Mesenchymal stem cell (in vitro differentiated cells and primary cell): ENCODE measurements at regions not wholly inside any gene's neighbourhood (a gene's known extent, or its start where the extent isn't known, plus 50 kb on each side); places are given as distances from the start of the nearest gene placed in this dataset.

Source experiments
- DNase-seq: peaks from one replicate; pipeline ENCODE4 v3.0.0-alpha.2; 2013
- H2AFZ ChIP-seq: one replicate; pipeline ENCODE4 v1.6.1; 2013; ENCODE audit warnings: low read depth, mild to moderate bottlenecking, control low read depth, inconsistent platforms, low read length, moderate library complexity
- H2AK5ac ChIP-seq: 2 replicates; pipeline ENCODE4 v1.6.1; 2013; ENCODE audit warnings: low read length, moderate library complexity, mild to moderate bottlenecking, inconsistent platforms; ENCODE audit not compliant: severe bottlenecking
- H2BK120ac ChIP-seq: one replicate; pipeline ENCODE4 v1.6.1; 2013; ENCODE audit warnings: low read depth, mild to moderate bottlenecking, inconsistent platforms, low read length, moderate library complexity
- H2BK12ac ChIP-seq, 2 experiments: one replicate each; pipeline ENCODE4 v1.6.1; 2013; ENCODE audit warnings: inconsistent platforms in 2 of 2, low read length in 2 of 2, mild to moderate bottlenecking in 2 of 2, moderate library complexity in 2 of 2, control low read depth in 1 of 2
- H2BK15ac ChIP-seq: one replicate; pipeline ENCODE4 v1.6.1; 2013; ENCODE audit warnings: mild to moderate bottlenecking, low read depth, inconsistent platforms; ENCODE audit not compliant: poor library complexity, severe bottlenecking
- H2BK5ac ChIP-seq: 2 replicates; pipeline ENCODE4 v1.6.1; 2013; ENCODE audit warnings: low read depth, mild to moderate bottlenecking, low read length, control low read depth, inconsistent platforms; ENCODE audit not compliant: poor library complexity, severe bottlenecking
- H3K14ac ChIP-seq, 2 experiments: one replicate each; pipeline ENCODE4 v1.6.1; 2013; ENCODE audit warnings: inconsistent platforms in 2 of 2, low read length in 2 of 2, control low read depth in 1 of 2, mild to moderate bottlenecking in 1 of 2, moderate library complexity in 1 of 2
- H3K18ac ChIP-seq, 2 experiments: one replicate each; pipeline ENCODE4 v1.6.1; 2013; ENCODE audit warnings: inconsistent platforms in 2 of 2, low read length in 2 of 2, control low read depth in 1 of 2, low read depth in 1 of 2, mild to moderate bottlenecking in 1 of 2
- H3K23ac ChIP-seq, 2 experiments: one replicate each; pipeline ENCODE4 v1.6.1; 2013; ENCODE audit warnings: inconsistent platforms in 2 of 2, low read length in 2 of 2, mild to moderate bottlenecking in 2 of 2, moderate library complexity in 2 of 2, control low read depth in 1 of 2
- H3K27ac ChIP-seq: 2 replicates; pipeline ENCODE4 v1.5.1; 2013; ENCODE audit warnings: mild to moderate bottlenecking, moderate library complexity, low read length, control low read depth, inconsistent platforms; ENCODE audit not compliant: poor library complexity, severe bottlenecking
- H3K27me3 ChIP-seq, 2 experiments: 2 replicates each; pipeline versions ENCODE4 v1.6.1 to v1.7.0; 2013; ENCODE audit warnings: low read length in 2 of 2, mild to moderate bottlenecking in 2 of 2, moderate library complexity in 2 of 2, control low read depth in 1 of 2, inconsistent platforms in 1 of 2; ENCODE audit not compliant: control insufficient read depth in 1 of 2, insufficient read depth in 1 of 2
- H3K36me3 ChIP-seq, 2 experiments: 2 replicates each; pipeline versions ENCODE4 v1.6.1 to v1.7.0; 2013; ENCODE audit warnings: low read length in 2 of 2, control low read depth in 1 of 2, inconsistent platforms in 1 of 2, low read depth in 1 of 2, mild to moderate bottlenecking in 1 of 2; ENCODE audit not compliant: insufficient read depth in 2 of 2, control insufficient read depth in 1 of 2
- H3K4ac ChIP-seq, 2 experiments: one replicate each; pipeline ENCODE4 v1.6.1; 2013; ENCODE audit warnings: inconsistent platforms in 2 of 2, low read length in 2 of 2, mild to moderate bottlenecking in 2 of 2, moderate library complexity in 2 of 2, control low read depth in 1 of 2, low read depth in 1 of 2
- H3K4me1 ChIP-seq: 2 replicates; pipeline ENCODE4 v1.6.1; 2013; ENCODE audit warnings: low read depth, low read length, control low read depth; ENCODE audit not compliant: control insufficient read depth, insufficient read depth
- H3K4me2 ChIP-seq: 2 replicates; pipeline ENCODE4 v1.6.1; 2013; ENCODE audit warnings: low read length, mild to moderate bottlenecking, inconsistent platforms; ENCODE audit not compliant: poor library complexity, severe bottlenecking
- H3K4me3 ChIP-seq, 2 experiments: 2 replicates each; pipeline versions ENCODE4 v1.5.1 to v1.7.0; 2013; ENCODE audit warnings: low read length in 2 of 2, mild to moderate bottlenecking in 2 of 2, control low read depth in 1 of 2, low read depth in 1 of 2; ENCODE audit not compliant: insufficient read depth in 1 of 2
- H3K79me1 ChIP-seq: replicated peaks from 2 replicates; pipeline ENCODE4 v1.6.1; 2013; ENCODE audit warnings: mild to moderate bottlenecking, control low read depth, low read length, inconsistent platforms; ENCODE audit not compliant: poor library complexity, severe bottlenecking
- H3K9ac ChIP-seq: 2 replicates; pipeline ENCODE4 v1.7.0; 2013; ENCODE audit warnings: mild to moderate bottlenecking, low read length, moderate library complexity
- H3K9me3 ChIP-seq: 2 replicates; pipeline ENCODE4 v1.7.0; 2013; ENCODE audit warnings: mild to moderate bottlenecking, low read length; ENCODE audit not compliant: control insufficient read depth
- H4K8ac ChIP-seq: one replicate; pipeline ENCODE4 v1.6.1; 2013; ENCODE audit warnings: inconsistent platforms, mild to moderate bottlenecking, low read length, moderate library complexity
- H4K91ac ChIP-seq: one replicate; pipeline ENCODE4 v1.6.1; 2013; ENCODE audit warnings: mild to moderate bottlenecking, low read length, inconsistent platforms
- WGBS: methylation state at CpG from one replicate; pipeline ENCODE4 v1.1.7; 2013; ENCODE audit warnings: mixed read lengths; 5-methylcytosine and 5-hydroxymethylcytosine counted together

- H2BK120ac ChIP-seq: no peak overlapping the region
- no peak overlapping the region for H2AK5ac ChIP-seq
- no peak overlapping the region for H3K23ac ChIP-seq
- WGBS: 76% methylated on average over 7 of the region's 7 CpGs
- no peak overlapping the region for H3K9ac ChIP-seq
- no peaks in the 10 kb centered on the region for H3K4me1 ChIP-seq
- no peak overlapping the region for H2BK12ac ChIP-seq
- H3K4me3 ChIP-seq: no peak overlapping the region
- no peaks in the 10 kb centered on the region for H3K79me1 ChIP-seq
- no peak overlapping the region for H3K14ac ChIP-seq
- no peak overlapping the region for H2BK5ac ChIP-seq
- H3K27me3 ChIP-seq: no peaks in the 10 kb centered on the region
- no peak overlapping the region for H3K4ac ChIP-seq
- H2AFZ ChIP-seq: no peak overlapping the region
- no peaks in the 10 kb centered on the region for H3K36me3 ChIP-seq
- no peak for DNase-seq
- H4K91ac ChIP-seq: no peak overlapping the region
- H3K18ac ChIP-seq: no peak overlapping the region
- H3K4me2 ChIP-seq: no peak overlapping the region
- no peak overlapping the region for H4K8ac ChIP-seq
- H3K9me3 ChIP-seq: no peaks in the 10 kb centered on the region
- no peak overlapping the region for H2BK15ac ChIP-seq
- no peak overlapping the region for H3K27ac ChIP-seq
Measured at GRCh38 chr7:49630513-49630912, 142.9 kb upstream of the VWC2 start.

GRCh38 chr7:49631071-49631815, 142.2 kb upstream of the VWC2 start:
- Histone ChIP-seq H2BK12ac (no peak overlapping the region), H3K4me3 (no peak overlapping the region), H3K27me3 (no peaks in the 10 kb centered on the region), H3K27ac (no peak overlapping the region), H3K14ac (no peak overlapping the region), H2BK5ac (no peak overlapping the region), H2BK120ac (no peak overlapping the region), H3K23ac (no peak overlapping the region), H2BK15ac (no peak overlapping the region), H3K9me3 (no peaks in the 10 kb centered on the region), H4K8ac (no peak overlapping the region), H3K4ac (no peak overlapping the region), H3K18ac (no peak overlapping the region), H3K36me3 (no peaks in the 10 kb centered on the region), H2AK5ac (no peak overlapping the region), H4K91ac (no peak overlapping the region), H3K9ac (no peak overlapping the region), H2AFZ (no peak overlapping the region), H3K79me1 (no peaks in the 10 kb centered on the region), H3K4me1 (no peaks in the 10 kb centered on the region), H3K4me2 (no peak overlapping the region)
- no peak for DNase-seq

- H2BK15ac ChIP-seq: no peak overlapping the region
- H3K4ac ChIP-seq: no peak overlapping the region
- no peak overlapping the region for H4K8ac ChIP-seq
- 76% methylated on average over 8 of the region's 8 CpGs for WGBS
- no peak overlapping the region for H3K18ac ChIP-seq
- no peak overlapping the region for H3K27ac ChIP-seq
- H3K9ac ChIP-seq: no peak overlapping the region
- no peak for DNase-seq
- H2AFZ ChIP-seq: no peak overlapping the region
- H3K23ac ChIP-seq: no peak overlapping the region
- H3K4me2 ChIP-seq: no peak overlapping the region
- H3K79me1 ChIP-seq: no peaks in the 10 kb centered on the region
- H3K27me3 ChIP-seq: no peaks in the 10 kb centered on the region
- H2BK120ac ChIP-seq: no peak overlapping the region
- H3K4me1 ChIP-seq: no peaks in the 10 kb centered on the region
- H3K36me3 ChIP-seq: no peaks in the 10 kb centered on the region
- no peak overlapping the region for H3K4me3 ChIP-seq
- H4K91ac ChIP-seq: no peak overlapping the region
- no peak overlapping the region for H2BK12ac ChIP-seq
- no peak overlapping the region for H3K14ac ChIP-seq
- no peak overlapping the region for H2BK5ac ChIP-seq
- H3K9me3 ChIP-seq: no peaks in the 10 kb centered on the region
- H2AK5ac ChIP-seq: no peak overlapping the region
Measured at GRCh38 chr7:49631960-49632359, 141.5 kb upstream of the VWC2 start.

GRCh38 chr7:49635800-49636199, 137.6 kb upstream of the VWC2 start:
- no peak overlapping the region for H2BK5ac ChIP-seq
- no peak overlapping the region for H2BK12ac ChIP-seq
- no peak overlapping the region for H2BK15ac ChIP-seq
- no peak overlapping the region for H3K4me2 ChIP-seq
- no peaks in the 10 kb centered on the region for H3K36me3 ChIP-seq
- no peak overlapping the region for H3K27ac ChIP-seq
- H4K8ac ChIP-seq: no peak overlapping the region
- no peak overlapping the region for H2BK120ac ChIP-seq
- H3K23ac ChIP-seq: no peak overlapping the region
- H3K4me3 ChIP-seq: no peak overlapping the region
- H3K27me3 ChIP-seq: no peaks in the 10 kb centered on the region
- WGBS: no CpG with 5 or more reads among the region's 1 CpG
- H3K14ac ChIP-seq: no peak overlapping the region
- no peak for DNase-seq
- H4K91ac ChIP-seq: no peak overlapping the region
- no peak overlapping the region for H2AFZ ChIP-seq
- H3K79me1 ChIP-seq: no peaks in the 10 kb centered on the region
- no peak overlapping the region for H2AK5ac ChIP-seq
- no peaks in the 10 kb centered on the region for H3K9me3 ChIP-seq
- no peak overlapping the region for H3K9ac ChIP-seq
- H3K4me1 ChIP-seq: no peaks in the 10 kb centered on the region
- H3K4ac ChIP-seq: no peak overlapping the region
- H3K18ac ChIP-seq: no peak overlapping the region
